ENCODE measurements at regions not wholly inside any gene's neighbourhood (a gene's known extent, or its start where the extent isn't known, plus 50 kb on each side); places are given as distances from the start of the nearest gene placed in this dataset.
"Not testable (repeated sequence)": the region's sequence is repeated elsewhere in the genome, so short reads cannot be mapped to it uniquely, and the experiment has no call there.

- no peak for DNase-seq
Measured at GRCh38 chr14:104230946-104231345, 92.6 kb downstream of the KIF26A start.

GRCh38 chr14:104232070-104232484 is 93.7 kb downstream of the KIF26A start:
- DNase-seq, result no peak

GRCh38 chr14:104234007-104234786 is 95.8 kb downstream of the KIF26A start:
- DNase-seq, result not testable (repeated sequence)

- no peak for DNase-seq
Measured at GRCh38 chr14:104235686-104236085, 97.3 kb downstream of the KIF26A start.

GRCh38 chr14:104237651-104238423 is 99.5 kb downstream of the KIF26A start:
- no peak for DNase-seq

- DNase-seq, result no peak
Measured at GRCh38 chr14:104238424-104239184, 100.2 kb downstream of the KIF26A start.

GRCh38 chr14:104239185-104239775 is 100.9 kb downstream of the KIF26A start:
- DNase-seq, result no peak

- no peak for DNase-seq
Measured at GRCh38 chr14:104239861-104240301, 101.5 kb downstream of the KIF26A start.

GRCh38 chr14:104240434-104241157 is 102.2 kb downstream of the KIF26A start:
- DNase-seq, result no peak

GRCh38 chr14:104243200-104243599 is 104.8 kb downstream of the KIF26A start:
- no peak for DNase-seq

- DNase-seq, result no peak
Measured at GRCh38 chr14:104244221-104245011, 106.0 kb downstream of the KIF26A start.

GRCh38 chr14:104245075-104245474 is 106.7 kb downstream of the KIF26A start:
- no peak for DNase-seq

- DNase-seq, result no peak
Measured at GRCh38 chr14:104245723-104246122, 107.3 kb downstream of the KIF26A start.

GRCh38 chr14:104246401-104247335 is 108.3 kb downstream of the KIF26A start:
- DNase-seq, result no peak

- DNase-seq, result no peak
Measured at GRCh38 chr14:104247336-104248202, 109.2 kb downstream of the KIF26A start.

GRCh38 chr14:104248203-104249055 is 110.0 kb downstream of the KIF26A start:
- no peak for DNase-seq

GRCh38 chr14:104249089-104249488 is 110.7 kb downstream of the KIF26A start:
- no peak for DNase-seq

- DNase-seq, result no peak
Measured at GRCh38 chr14:104249706-104250105, 111.3 kb downstream of the KIF26A start.

Measured in midbrain (tissue), 1 donor.